ENCODE measurements at regions not wholly inside any gene's neighbourhood (a gene's known extent, or its start where the extent isn't known, plus 50 kb on each side); places are given as distances from the start of the nearest gene placed in this dataset.

GRCh38 chr3:139762302-139762701 is 84.5 kb upstream of the NMNAT3 start:
- no peak overlapping the region for H3K27ac ChIP-seq (replicated peaks)
- no peak for TF ChIP-seq REST (IDR thresholded peaks at IDR 0.05; ENCODE audit: insufficient replicate concordance, low read depth)
- TF ChIP-seq POLR2AphosphoS5 (IDR thresholded peaks at IDR 0.05; ENCODE audit: low read depth), result no peak
- no peak for TF ChIP-seq GABPA (IDR thresholded peaks at IDR 0.05; ENCODE audit: low read depth)
- no peak for TF ChIP-seq CTCF (IDR thresholded peaks at IDR 0.05; ENCODE audit: insufficient read depth, low read length)
- no peak for TF ChIP-seq SPI1 (IDR thresholded peaks at IDR 0.05; ENCODE audit: borderline replicate concordance, low read depth)
- H3K4me3 ChIP-seq (replicated peaks; ENCODE audit: insufficient read depth, low read length), result no peak overlapping the region
- H3K27me3 ChIP-seq (ENCODE audit: insufficient read depth, poor library complexity, severe bottlenecking), result no peaks in the 10 kb centered on the region
- DNase-seq (ENCODE audit: low read depth in 1 of 2, low spot score in 1 of 2), result no peak

- H3K4me3 ChIP-seq (replicated peaks; ENCODE audit: insufficient read depth, low read length), result no peak overlapping the region
- TF ChIP-seq SPI1 (IDR thresholded peaks at IDR 0.05; ENCODE audit: borderline replicate concordance, low read depth), result no peak
- TF ChIP-seq POLR2AphosphoS5 (IDR thresholded peaks at IDR 0.05; ENCODE audit: low read depth), result no peak
- TF ChIP-seq REST (IDR thresholded peaks at IDR 0.05; ENCODE audit: insufficient replicate concordance, low read depth), result no peak
- TF ChIP-seq CTCF (IDR thresholded peaks at IDR 0.05; ENCODE audit: insufficient read depth, low read length), result no peak
- TF ChIP-seq GABPA (IDR thresholded peaks at IDR 0.05; ENCODE audit: low read depth), result no peak
- H3K27me3 ChIP-seq (ENCODE audit: insufficient read depth, poor library complexity, severe bottlenecking), result no peaks in the 10 kb centered on the region
- no peak for DNase-seq (ENCODE audit: low read depth in 1 of 2, low spot score in 1 of 2)
- H3K27ac ChIP-seq (replicated peaks), result no peak overlapping the region
Observed at GRCh38 chr3:139759470-139759869, 81.7 kb upstream of the NMNAT3 start.

GRCh38 chr3:139758654-139759291 is 81.0 kb upstream of the NMNAT3 start:
- no peak overlapping the region for H3K4me3 ChIP-seq (replicated peaks; ENCODE audit: insufficient read depth, low read length)
- H3K27me3 ChIP-seq (ENCODE audit: insufficient read depth, poor library complexity, severe bottlenecking), result no peaks in the 10 kb centered on the region
- TF ChIP-seq POLR2AphosphoS5 (IDR thresholded peaks at IDR 0.05; ENCODE audit: low read depth) (no peak), GABPA (IDR thresholded peaks at IDR 0.05; ENCODE audit: low read depth) (no peak), SPI1 (IDR thresholded peaks at IDR 0.05; ENCODE audit: borderline replicate concordance, low read depth) (no peak), CTCF (IDR thresholded peaks at IDR 0.05; ENCODE audit: insufficient read depth, low read length) (no peak), REST (IDR thresholded peaks at IDR 0.05; ENCODE audit: insufficient replicate concordance, low read depth) (no peak)
- no peak overlapping the region for H3K27ac ChIP-seq (replicated peaks)
- no peak for DNase-seq (ENCODE audit: low read depth in 1 of 2, low spot score in 1 of 2)

Measured in HL-60 (cell line).